Upper lobe of left lung (tissue), 6 donors: ENCODE measurements at regions not wholly inside any gene's neighbourhood (a gene's known extent, or its start where the extent isn't known, plus 50 kb on each side); places are given as distances from the start of the nearest gene placed in this dataset.

Experiments
- ATAC-seq, 2 donors: fragments of 200-7000 bp; cut with Tn5 transposase; one replicate each; pipeline ENCODE4 v1.9.1; 2022; ENCODE audit warnings: mild to moderate bottlenecking in 2 of 2, moderate library complexity in 2 of 2; ENCODE audit not compliant: low FRiP score in 2 of 2
- DNase-seq, 2 donors: peaks; one replicate each; pipeline ENCODE4 v3.0.0-alpha.2; 2019 to 2020
- H3K27ac ChIP-seq, 4 donors: fragments of 200-600 bp; sonication (generic); one replicate each; pipeline ENCODE4 v1.5.1; 2016 to 2019
- H3K27me3 ChIP-seq, 4 donors: fragments of 200-600 bp; sonication (generic); one replicate each; pipeline ENCODE4 v1.5.1; 2017 to 2019
- H3K36me3 ChIP-seq, 4 donors: fragments of 200-600 bp; sonication (generic); one replicate each; pipeline ENCODE4 v1.5.1; 2016 to 2019
- H3K4me1 ChIP-seq, 4 donors: fragments of 200-600 bp; sonication (generic); one replicate each; pipeline ENCODE4 v1.5.1; 2018 to 2019
- H3K4me3 ChIP-seq, 4 donors: fragments of 200-600 bp; sonication (generic); one replicate each; pipeline ENCODE4 v1.5.1; 2017 to 2019; ENCODE audit warnings: mild to moderate bottlenecking in 2 of 4, moderate library complexity in 1 of 4
- H3K9me3 ChIP-seq, 4 donors: fragments of 200-600 bp; sonication (generic); one replicate each; pipeline ENCODE4 v1.5.1; 2018 to 2019
- EP300 ChIP-seq, 4 donors: sonication (generic); formaldehyde crosslinking; IDR thresholded peaks; one replicate each; pipeline ENCODE4 v1.5.1; 2017; ENCODE audit warnings: antibody characterized with exemption in 4 of 4, control low read depth in 2 of 4
- POLR2A ChIP-seq, 4 donors: fragments of 450-650 bp; IDR thresholded peaks; one replicate each; pipeline ENCODE4 v1.5.1; 2016 to 2017; ENCODE audit warnings: antibody characterized with exemption in 4 of 4, mild to moderate bottlenecking in 2 of 4
- POLR2AphosphoS5 ChIP-seq, 2 donors: sonication (generic); formaldehyde crosslinking; IDR thresholded peaks; one replicate each; pipeline ENCODE4 v1.5.1; 2017; ENCODE audit warnings: antibody characterized with exemption in 2 of 2
- WGBS, 2 donors: methylation state at CpG; one replicate each; pipeline ENCODE4 v1.1.5; 2017 to 2018; 5-methylcytosine and 5-hydroxymethylcytosine counted together
- TF ChIP-seq, protein P1 (sequence below), 6 experiments: fragments of 450-650 bp in 4 of 6; fragments of 200-600 bp in 2 of 6; sonication (generic) in 2 of 6; IDR thresholded peaks; one replicate each; pipeline ENCODE4 v1.5.1; 2016 to 2019; ENCODE audit warnings: antibody characterized with exemption in 6 of 6
- donor health status: DM: no; HTN: no; CAD: no; lungs with moderate emphysema.
- donor health status: DM: no; HTN: yes; CAD: no; lungs with severe emphysema.

DNA sequence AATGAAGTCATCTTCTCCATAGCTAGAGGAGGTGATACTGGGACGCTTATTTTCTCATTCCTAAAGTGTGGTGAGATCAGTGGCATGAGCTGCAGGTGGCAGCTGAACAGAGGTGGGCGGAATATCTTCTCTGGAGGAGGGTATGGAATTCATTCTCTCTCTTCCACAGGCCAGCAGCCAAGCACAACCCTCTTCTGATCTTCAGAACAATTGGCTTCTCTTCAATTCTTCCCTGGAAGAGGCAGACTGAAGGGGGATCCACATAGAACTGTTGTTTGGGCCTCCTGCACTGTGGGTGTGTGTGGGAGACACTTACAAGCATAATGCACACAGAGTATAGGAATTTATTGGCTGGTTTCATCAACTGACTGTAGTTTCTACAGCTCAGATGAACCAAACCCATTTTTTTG, 180.4 kb upstream of the RASGEF1B start:
- DNase-seq (no peak), ATAC-seq (no peak)
- Histone ChIP-seq H3K9me3 (no peaks in the 10 kb centered on the region), H3K27ac (no peak overlapping the region), H3K4me3 (no peak overlapping the region), H3K36me3 (no peaks in the 10 kb centered on the region), H3K27me3 (no peaks in the 10 kb centered on the region), H3K4me1 (peaks cover 0 to 7% (median 0%) of the 10 kb centered on the region in 4 donors)
- TF ChIP-seq POLR2AphosphoS5 (IDR thresholded peaks at IDR 0.05), result no peak
- no peak for TF ChIP-seq EP300 (IDR thresholded peaks at IDR 0.05)
- TF ChIP-seq, protein P1, sequence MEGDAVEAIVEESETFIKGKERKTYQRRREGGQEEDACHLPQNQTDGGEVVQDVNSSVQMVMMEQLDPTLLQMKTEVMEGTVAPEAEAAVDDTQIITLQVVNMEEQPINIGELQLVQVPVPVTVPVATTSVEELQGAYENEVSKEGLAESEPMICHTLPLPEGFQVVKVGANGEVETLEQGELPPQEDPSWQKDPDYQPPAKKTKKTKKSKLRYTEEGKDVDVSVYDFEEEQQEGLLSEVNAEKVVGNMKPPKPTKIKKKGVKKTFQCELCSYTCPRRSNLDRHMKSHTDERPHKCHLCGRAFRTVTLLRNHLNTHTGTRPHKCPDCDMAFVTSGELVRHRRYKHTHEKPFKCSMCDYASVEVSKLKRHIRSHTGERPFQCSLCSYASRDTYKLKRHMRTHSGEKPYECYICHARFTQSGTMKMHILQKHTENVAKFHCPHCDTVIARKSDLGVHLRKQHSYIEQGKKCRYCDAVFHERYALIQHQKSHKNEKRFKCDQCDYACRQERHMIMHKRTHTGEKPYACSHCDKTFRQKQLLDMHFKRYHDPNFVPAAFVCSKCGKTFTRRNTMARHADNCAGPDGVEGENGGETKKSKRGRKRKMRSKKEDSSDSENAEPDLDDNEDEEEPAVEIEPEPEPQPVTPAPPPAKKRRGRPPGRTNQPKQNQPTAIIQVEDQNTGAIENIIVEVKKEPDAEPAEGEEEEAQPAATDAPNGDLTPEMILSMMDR (IDR thresholded peaks at IDR 0.05), result no peak
- TF ChIP-seq POLR2A (IDR thresholded peaks at IDR 0.05), result no peak
- 82 to 88% methylated on average over 2 of the region's 2 CpGs for WGBS, 2 donors

DNA sequence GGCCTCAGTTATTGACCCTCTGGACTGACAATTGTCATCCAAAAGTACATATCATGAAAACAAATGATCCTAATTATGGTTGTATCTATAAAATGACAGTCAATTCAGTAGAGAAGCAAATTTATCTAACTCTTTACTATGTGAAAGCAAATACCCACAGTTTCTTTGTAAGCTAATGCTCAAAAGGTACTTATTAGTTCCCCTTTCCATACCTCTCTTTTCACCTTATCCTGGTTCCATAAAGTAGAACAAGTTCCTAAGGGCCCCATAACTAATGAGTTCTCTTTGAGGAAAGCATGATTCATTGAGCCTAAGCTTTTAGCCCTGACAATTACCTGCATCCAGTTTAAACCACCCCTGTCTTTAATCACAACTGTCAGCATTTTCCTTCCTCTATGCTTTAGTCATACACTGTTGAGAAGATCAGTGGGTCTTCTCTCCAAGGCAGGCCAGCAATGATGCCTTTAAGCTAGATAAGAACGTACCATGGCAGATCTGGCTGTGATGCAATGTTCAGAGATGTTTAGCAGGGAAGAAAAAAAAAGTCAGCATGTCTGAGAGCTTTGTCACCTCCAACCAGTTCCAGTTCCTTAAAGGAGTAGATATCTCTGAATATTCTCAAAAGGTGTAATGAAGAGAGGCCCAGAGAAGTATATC, 179.7 kb upstream of the RASGEF1B start:
- ATAC-seq, result peak in 1 of 2 donors; percentile 49

DNA sequence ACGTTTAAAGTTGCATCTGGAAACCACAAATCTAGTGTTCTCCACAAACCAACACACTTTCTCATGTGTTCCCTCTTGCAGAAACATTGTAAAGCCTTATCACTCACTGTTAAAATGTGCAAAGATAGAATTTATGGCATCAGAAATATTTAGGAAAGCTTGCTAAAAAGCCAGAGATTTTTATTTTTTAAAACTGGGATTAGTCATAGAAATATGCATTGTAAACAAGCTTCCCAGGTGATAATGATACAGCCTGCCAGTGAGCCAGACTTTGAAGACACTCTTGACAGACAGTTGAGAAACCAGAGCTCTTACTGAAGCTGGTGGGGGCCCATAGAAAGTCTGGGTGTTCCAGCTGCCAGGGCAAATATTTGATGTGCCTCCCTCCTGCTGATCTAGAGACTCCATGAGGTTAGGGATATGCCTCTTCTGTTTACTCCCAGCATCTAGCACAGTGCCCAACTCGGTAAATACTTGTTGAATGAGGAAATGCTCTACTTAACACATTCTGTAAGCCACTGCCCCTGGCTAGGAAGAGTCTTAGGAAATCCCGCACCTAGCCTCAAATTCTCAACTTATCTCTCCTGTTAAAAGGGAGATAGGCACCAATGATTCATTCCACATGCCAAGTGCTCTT, 179.0 kb upstream of the RASGEF1B start:
- 40 to 49% methylated on average over 3 of the region's 3 CpGs for WGBS, 2 donors
- Histone ChIP-seq H3K36me3 (no peaks in the 10 kb centered on the region), H3K4me3 (no peak overlapping the region), H3K4me1 (peaks cover 0 to 7% (median 0%) of the 10 kb centered on the region in 4 donors), H3K9me3 (no peaks in the 10 kb centered on the region), H3K27me3 (no peaks in the 10 kb centered on the region), H3K27ac (no peak overlapping the region)
- peak in 1 of 2 donors; percentile 30 for ATAC-seq
- TF ChIP-seq, protein P1 (IDR thresholded peaks at IDR 0.05), result no peak
- TF ChIP-seq POLR2A (IDR thresholded peaks at IDR 0.05) (no peak), POLR2AphosphoS5 (IDR thresholded peaks at IDR 0.05) (no peak)
- no peak for DNase-seq

More for the DNA sequence above, 179.7 kb upstream of the RASGEF1B start:
- no peaks in the 10 kb centered on the region for H3K36me3 ChIP-seq
- no peak overlapping the region for H3K4me3 ChIP-seq
- no peak for TF ChIP-seq EP300 (IDR thresholded peaks at IDR 0.05)
- TF ChIP-seq POLR2A (IDR thresholded peaks at IDR 0.05), result no peak
- no peak for TF ChIP-seq POLR2AphosphoS5 (IDR thresholded peaks at IDR 0.05)
- TF ChIP-seq, protein P1 (IDR thresholded peaks at IDR 0.05), result no peak
- 56 to 62% methylated on average over 1 of the region's 1 CpG for WGBS, 2 donors
- no peaks in the 10 kb centered on the region for H3K9me3 ChIP-seq
- H3K27me3 ChIP-seq, result no peaks in the 10 kb centered on the region
- no peak for DNase-seq
- peaks cover 0 to 7% (median 0%) of the 10 kb centered on the region in 4 donors for H3K4me1 ChIP-seq
- no peak overlapping the region for H3K27ac ChIP-seq

DNA sequence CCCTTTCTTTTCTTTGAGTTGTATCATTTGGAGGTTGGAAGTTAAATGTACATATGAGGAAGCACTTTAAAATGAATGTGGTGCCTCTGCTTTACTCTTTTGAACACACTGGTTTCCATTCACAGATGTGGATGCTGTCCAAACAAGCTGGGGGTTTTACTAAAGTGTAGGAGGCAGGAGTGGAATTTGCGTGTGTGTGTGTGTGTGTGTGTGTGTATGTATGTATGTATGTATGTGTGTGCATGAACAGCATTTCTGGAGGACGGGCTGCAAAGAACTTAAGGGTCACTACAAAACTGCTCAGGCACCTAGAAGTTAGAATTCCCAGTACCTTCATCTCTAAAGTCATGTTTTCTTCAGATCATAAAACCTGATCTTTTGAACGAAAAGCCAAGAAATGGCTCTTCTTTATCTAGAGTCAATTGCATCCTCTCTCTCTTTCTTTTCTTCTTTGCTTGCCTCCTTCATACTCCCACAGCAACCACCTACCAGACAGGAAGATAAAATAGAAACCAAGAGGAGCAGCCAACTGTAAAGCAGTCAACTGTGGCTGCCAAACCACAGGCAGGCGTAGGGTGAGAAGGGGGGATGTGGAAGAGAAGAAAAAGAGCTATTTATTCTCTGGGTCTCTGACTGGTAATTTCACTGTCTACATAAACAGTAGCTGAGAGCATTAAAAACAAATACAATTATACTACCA, 177.0 kb upstream of the RASGEF1B start:
- Histone ChIP-seq H3K4me3 (no peak overlapping the region), H3K4me1 (peaks cover 0 to 7% (median 0%) of the 10 kb centered on the region in 4 donors), H3K9me3 (no peaks in the 10 kb centered on the region), H3K27ac (no peak overlapping the region), H3K36me3 (no peaks in the 10 kb centered on the region), H3K27me3 (no peaks in the 10 kb centered on the region)
- TF ChIP-seq EP300 (IDR thresholded peaks at IDR 0.05), result no peak
- TF ChIP-seq POLR2AphosphoS5 (IDR thresholded peaks at IDR 0.05), result no peak
- TF ChIP-seq, protein P1 (IDR thresholded peaks at IDR 0.05), result no peak
- DNase-seq (no peak), ATAC-seq (peak in 1 of 2 donors; percentile 56)
- 58% methylated on average over 4 of the region's 4 CpGs for WGBS, 2 donors
